ENCODE measurements at regions not wholly inside any gene's neighbourhood (a gene's known extent, or its start where the extent isn't known, plus 50 kb on each side); places are given as distances from the start of the nearest gene placed in this dataset.
"Not testable (repeated sequence)": the region's sequence is repeated elsewhere in the genome, so short reads cannot be mapped to it uniquely, and the experiment has no call there.

DNA sequence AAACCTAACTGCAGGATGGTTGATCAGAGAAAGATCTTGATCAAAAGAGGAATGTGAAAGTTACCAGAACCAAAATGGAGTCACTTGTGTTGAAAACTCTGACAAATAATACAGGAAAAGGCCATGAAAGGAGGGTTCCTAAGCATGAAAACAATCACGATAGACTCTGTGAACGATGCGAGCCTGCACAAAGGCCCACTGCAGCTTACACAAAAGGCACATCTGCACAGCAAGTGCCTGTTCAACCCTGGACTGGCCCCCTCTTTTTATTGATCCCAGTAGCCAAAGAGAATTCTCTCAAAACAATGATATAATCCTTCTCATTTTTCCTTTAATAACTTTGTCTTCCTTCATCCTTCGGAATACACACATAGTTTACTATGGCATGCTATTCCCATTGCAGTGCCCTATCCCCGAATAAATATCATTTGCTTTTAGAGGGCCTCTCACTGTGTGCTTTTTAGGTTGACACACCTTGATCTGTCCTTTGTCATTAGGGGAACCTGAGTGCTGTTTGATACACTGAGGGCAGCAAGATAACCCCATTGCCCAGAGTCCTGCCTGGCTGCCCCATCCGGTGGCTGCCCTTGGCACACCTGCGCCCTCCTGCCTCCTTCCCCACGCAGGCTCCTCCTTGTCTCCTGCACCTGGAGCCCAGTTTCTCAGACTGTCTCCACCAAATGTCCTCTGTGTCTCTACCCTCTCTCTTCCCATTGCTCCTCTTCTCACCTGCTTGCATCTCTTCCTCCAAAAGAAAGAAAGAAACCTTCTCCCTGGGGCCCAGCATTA is 98.3 kb upstream of the FRMD1 start:
- no peak for DNase-seq (ENCODE audit: low spot score)

DNA sequence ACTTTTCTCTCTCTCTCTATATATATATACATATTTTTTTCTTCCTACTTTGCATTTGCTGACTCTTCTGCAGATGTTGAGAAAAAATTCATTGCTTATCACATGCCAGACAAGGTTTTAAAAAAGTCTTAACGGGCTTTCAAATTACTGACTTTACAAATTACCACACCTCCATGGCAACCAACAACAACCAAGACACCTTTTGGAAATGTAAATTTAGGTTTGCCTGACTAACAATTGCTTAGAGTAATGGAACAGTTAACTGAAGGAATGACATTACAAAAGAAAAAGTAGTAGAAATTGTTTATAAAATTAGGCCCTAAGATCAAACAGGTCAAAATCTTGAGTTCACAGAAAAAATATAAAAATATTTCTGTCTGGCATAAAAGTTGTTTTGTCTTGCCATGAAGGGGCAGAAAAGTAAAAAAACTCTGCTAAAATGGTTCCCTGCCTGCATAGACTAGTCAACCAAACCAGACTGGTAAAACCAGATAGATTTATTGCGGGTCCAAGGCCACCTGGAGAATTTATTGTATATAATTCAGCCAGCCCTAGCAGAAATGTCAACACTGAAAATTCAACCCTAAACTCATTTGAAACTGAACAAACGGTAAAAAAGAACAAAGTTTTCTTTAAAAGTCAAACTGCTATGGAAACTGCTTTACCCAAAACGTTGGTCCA is 92.8 kb upstream of the FRMD1 start:
- no peak for DNase-seq (ENCODE audit: low spot score)

- DNase-seq (ENCODE audit: low spot score) = no peak
Observed at GRCh38 chr6:168170841-168171601, 92.0 kb upstream of the FRMD1 start.

- DNase-seq (ENCODE audit: low spot score) = no peak
Observed at GRCh38 chr6:168169624-168170023, 90.6 kb upstream of the FRMD1 start.

GRCh38 chr6:168168936-168169335 is 89.9 kb upstream of the FRMD1 start:
- not testable (repeated sequence) for DNase-seq (ENCODE audit: low spot score)

DNA sequence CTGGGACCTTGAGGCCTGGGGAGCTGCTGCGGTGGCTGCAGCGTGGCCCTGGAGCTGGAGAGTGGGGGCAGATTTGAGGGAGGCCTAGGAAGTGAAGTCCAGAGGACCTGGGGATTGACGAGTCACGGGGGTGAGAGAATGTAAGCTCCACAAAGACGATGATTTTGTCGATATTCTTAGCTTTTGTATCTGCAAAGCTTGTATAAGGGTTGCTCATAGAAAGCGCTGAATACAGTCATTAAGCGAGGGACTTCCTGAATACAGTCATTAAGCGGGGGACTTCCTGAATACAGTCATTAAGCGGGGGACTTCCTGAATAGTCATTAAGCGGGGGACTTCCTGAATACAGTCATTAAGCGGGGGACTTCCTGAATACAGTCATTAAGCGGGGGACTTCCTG is 89.3 kb upstream of the FRMD1 start:
- not testable (repeated sequence) for DNase-seq (ENCODE audit: low spot score)

DNA sequence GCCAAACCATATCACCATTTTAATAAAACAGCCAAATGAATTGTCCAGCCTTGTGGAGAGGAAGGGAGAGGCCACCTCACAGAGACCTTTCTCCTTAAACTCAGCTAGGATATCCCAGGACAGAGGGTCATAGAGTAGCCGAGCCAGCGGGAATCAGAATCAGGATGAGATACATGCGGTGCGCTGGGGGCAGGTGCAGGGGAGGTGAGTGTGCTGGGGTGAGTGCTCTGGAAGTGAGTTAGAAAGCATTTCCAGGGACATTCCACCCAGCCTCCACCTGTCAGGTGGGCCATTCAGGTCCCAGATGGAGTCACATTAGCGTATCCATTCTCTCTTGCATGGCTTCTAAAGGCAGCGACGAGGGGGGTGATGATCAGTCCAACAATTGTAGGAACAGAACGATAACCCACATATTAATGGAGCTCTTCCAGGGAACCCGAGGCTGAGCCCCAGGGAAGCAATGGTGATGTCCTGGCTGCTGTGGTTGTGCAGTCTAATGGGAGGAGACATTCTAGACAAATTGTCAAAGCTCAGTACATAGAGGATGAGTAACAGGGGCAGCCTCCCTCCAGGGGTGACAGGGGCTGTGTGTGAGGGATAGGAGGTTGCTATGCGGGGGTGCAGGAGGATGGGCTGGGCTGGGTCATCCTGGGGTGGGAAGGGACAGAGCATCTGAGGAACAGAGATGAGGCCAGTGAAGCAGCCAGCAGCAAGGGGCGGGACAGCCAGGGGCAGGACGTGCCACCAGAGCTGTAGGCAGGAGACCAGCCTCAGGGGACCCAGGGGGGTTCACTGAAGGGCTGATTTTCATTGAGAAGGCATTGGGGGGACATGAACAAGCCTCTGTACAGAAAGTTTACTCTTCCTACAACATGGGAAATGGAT is 88.7 kb upstream of the FRMD1 start:
- DNase-seq (ENCODE audit: low spot score) = no peak

DNA sequence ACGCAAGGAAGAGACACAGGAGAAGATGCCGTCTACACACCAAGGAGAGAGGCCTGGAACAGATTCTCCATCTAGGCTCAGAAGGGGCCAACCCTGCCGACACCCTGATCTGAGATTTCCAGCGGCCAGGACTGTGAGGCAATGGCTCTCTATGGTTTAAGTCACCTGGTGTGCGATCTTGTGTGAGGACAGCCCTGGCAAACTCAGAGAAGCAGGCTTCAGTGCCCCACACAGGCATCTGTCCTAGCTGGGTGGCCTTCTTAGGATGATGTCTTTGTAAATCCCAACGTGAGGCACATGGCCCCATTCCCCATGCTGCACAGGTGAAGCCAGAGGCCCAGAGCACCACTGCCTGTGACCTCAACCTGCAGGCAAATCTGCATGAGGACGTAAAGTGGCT is 87.6 kb upstream of the FRMD1 start:
- DNase-seq (ENCODE audit: low spot score) = no peak

DNA sequence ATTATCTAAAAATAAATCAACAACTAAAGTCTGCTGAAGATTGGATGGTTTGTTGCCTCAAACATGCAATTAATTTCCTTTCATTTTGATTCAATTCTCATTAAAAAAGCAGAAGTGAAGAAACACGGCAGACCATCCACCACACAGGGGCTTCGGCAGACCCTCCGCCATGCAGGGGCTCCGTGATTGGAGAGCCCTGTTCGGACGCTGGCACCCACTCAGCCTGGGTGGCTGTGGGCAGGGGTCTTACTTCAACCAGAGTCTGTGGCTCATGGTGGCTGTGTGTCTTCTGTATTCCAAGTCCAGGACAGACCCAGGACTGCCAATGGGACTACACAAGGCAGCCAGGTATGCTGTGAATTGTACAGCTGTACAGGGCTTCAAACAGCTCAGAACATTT is 86.9 kb upstream of the FRMD1 start:
- no peak for DNase-seq (ENCODE audit: low spot score)

DNA sequence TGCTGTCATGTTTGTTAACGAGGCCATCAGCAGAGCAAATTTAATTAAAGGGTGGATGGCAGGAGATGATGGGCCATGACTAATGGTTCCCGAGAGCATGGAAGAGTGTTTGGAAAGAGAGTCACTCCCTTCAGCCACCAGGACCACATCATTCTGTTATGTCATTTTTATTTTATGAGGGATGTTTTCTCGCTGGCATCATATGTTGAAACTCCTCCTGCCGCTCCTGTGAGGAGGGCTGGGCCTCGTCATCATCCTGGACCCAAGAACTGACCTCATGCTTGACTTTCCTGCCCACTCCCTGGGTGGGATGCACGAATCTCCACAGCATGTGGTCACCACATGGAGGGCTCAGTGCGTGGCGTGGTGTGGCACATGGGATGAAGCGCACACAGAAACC is 86.4 kb upstream of the FRMD1 start:
- no peak for DNase-seq (ENCODE audit: low spot score)

DNA sequence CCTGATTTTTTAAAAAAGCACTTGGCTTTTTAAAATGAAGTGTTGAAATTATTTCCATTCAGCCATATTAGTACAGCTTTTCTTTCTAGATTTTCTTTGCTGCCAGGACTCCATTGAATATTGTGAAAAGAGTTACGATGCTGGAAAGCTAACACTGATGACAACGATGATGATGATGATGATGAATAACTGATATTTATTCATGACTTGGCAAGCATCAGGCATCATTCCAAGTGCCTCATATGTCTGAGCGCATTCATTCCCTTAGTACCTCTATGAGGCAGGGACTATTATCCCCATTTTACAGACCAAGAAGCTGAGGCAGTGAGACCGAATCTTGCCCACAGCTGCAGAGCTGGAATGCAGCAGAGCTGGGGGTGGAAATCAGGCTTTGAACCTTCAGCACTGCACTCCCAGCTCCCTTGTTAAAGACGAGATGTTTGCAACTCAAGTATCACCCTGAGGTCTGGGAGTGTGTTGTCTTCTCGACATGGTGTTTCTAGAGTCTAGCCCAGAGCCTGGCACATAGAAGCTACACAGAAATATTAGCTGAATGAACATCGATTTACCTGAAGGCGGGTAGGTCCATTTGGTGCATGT is 85.5 kb upstream of the FRMD1 start:
- DNase-seq (ENCODE audit: low spot score) = no peak

DNA sequence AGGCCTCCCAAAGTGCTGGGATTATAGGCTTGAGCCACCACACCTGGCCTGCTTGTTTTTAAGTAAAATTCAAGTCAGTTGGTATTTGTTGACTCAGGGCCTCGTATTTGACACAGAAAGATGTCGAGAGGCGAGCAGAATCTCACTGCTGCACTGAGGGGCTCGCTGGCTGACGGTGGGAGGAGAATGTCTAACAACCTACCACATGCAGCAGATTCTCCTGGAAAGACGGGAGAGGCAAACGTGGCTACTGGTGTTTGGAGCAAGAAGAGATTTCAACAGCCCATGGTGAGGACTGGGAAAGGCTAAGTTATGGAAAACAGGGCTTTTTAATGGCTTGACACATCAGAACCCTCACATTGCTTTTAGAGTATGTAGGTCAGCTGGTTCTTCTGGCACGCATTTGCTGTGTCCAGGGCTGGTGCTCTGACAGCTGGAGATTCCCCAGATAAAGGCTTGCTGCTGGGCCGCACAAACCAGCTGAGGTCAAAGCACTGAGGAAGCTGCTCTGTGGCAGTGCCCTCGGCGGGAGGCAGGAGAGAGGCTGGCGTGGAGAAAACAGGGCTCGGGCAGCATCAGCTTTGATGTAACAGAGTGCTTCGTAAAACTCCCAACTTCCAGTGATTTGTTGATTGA is 84.2 kb upstream of the FRMD1 start:
- DNase-seq (ENCODE audit: low spot score) = no peak

DNA sequence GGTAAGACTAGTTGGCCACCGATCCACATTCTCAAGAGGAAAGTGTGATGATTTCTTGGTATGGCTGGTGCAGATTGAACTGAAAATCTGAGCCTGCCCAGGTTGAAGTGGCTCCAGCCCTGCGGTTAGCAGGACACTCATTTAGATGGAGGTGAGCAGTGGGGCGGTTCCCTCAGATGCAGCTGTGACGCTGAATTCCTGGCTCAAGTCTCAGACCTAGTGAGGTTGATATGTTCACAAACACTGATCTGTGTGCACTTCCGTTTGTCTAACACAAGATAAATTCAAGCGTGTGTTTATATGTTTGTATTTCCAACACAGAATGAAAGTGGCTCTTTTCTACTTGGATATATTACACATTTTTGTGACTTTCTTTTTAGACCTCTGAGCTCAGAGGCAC is 83.4 kb upstream of the FRMD1 start:
- no peak for DNase-seq (ENCODE audit: low spot score)

DNA sequence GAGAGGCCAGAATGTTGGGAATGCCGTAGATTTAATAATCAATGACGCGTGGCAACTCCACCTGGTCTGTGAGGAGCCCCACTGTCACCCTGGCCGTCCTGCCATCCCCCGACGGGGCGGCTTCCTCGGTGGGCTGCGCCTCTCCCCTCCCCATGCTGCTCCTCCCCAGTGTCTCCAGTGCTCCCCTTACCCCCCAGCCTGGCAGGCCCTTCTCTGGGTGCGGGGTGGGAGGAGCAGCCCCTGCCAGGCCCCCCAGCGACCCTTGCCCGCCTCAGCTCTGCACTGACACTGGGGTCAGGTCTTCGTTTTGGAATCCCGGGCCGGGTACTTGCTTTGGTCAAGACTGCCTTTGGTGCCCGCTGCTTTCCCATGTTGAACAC is 82.3 kb upstream of the FRMD1 start:
- DNase-seq (ENCODE audit: low spot score) = no peak

DNA sequence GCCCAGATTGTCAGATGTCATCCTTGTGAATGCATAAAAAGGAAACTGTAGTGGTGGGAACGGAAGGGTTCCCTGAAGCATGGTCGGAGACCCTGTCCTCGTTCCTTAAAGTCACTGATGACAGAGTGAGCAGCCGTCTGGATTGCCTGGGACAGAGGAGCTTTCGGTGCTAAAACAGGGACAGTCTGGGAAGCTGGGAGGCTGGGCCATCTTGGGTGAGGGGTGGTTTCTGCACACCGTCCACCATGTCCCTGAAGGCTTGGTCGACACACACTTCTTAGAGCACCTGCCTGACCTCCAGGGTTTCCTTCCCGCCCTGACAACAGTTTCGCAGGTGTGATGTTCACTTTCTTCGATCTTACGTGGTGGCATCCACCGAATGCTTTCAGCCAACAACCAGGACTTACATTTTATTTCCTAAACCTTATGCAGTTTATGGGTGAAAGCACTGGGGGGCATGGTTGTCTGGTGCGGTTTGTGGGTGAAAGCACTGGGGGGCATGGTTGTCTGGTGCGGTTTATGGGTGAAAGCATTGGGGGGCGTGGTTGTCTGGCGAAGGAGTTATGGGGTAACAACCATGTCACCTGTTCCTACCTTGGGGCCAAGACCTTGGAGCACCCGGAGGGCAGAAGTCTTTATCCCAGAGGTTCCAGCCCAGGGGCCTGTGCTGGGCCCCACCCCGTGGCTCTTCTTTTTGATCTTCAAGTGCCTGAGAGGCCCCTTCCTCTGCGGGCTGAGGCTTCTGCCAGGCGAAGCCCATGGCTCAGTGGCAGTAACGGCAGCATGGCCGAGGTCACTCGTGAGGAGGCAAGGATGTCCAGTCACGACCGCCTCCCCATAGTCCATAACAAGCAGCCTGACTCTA is 81.7 kb upstream of the FRMD1 start:
- no peak for DNase-seq (ENCODE audit: low spot score)

- DNase-seq (ENCODE audit: low spot score) = no peak
Observed at GRCh38 chr6:168159506-168159905, 80.5 kb upstream of the FRMD1 start.

GRCh38 chr6:168158980-168159349 is 80.0 kb upstream of the FRMD1 start:
- no peak for DNase-seq (ENCODE audit: low spot score)

DNA sequence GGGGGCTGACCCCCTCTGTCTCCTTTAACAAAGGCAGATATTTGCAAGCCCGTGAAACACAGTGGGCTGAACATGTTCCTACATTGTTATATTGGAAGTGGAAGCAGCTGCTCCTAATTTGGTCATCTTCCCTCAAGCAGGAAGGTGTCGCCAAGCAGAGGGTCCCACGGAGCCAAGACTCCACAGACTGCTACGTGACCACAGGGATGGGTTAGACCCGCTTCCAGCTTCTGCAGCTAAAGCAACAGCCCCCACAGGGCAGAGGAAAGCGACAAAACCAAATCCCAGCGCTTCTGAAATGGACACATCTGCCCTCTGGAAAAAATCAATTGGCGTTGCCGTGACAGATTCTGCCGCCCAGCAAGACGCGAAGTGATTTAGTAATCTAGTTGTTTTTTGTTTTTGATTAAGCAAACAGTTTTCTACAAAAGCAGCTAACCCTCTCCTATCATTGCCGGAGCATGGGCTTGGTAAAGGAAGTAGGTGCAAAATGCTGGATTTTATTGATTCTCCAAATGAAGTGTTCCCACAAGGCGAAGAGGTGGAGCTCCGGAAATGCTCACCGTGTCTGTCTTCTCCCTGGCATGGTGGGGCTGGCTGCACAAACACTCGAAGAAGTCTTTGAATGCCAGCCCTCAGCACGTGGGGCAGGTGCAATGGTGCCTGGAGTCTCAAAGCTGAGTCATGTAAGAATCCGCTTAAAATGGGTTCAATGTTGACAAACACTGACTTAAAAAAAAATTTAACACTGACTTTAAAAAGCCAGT is 79.4 kb upstream of the FRMD1 start:
- no peak for DNase-seq (ENCODE audit: low spot score)

All from HT-29 (cell line).